Astrocyte of the cerebellum (primary cell): ENCODE measurements at regions not wholly inside any gene's neighbourhood (a gene's known extent, or its start where the extent isn't known, plus 50 kb on each side); places are given as distances from the start of the nearest gene placed in this dataset.
"Not testable (repeated sequence)": the region's sequence is repeated elsewhere in the genome, so short reads cannot be mapped to it uniquely, and the experiment has no call there.

ENCODE experiments used
- DNase-seq: peaks from one replicate; pipeline ENCODE4 v3.0.0-alpha.2; 2011; ENCODE audit warnings: low read depth
- H3K4me3 ChIP-seq: 2 replicates; pipeline ENCODE4 v1.5.1; 2011; ENCODE audit warnings: mild to moderate bottlenecking, low read depth, low read length, moderate library complexity
- CTCF ChIP-seq: IDR thresholded peaks from 2 replicates; pipeline ENCODE4 v1.5.1; 2012; ENCODE audit warnings: low read length, low read depth, moderate library complexity, mild to moderate bottlenecking; ENCODE audit errors: missing control alignments
- in situ Hi-C: cut with HindIII; loops from 2 replicates; pipeline ENCODE4 v1.10.0; 2017; ENCODE audit warnings: low sequenced_read_pairs

GRCh38 chrX:42384956-42385355 lies 393.0 kb downstream of the PPP1R2C start:
- no peak for DNase-seq
- TF ChIP-seq CTCF: no peak
- in situ Hi-C loops: no loop called here
- no peak overlapping the region for H3K4me3 ChIP-seq

- H3K4me3 ChIP-seq: no peak overlapping the region
- DNase-seq: no peak
- TF ChIP-seq CTCF: no peak
- in situ Hi-C loops: no loop called here
These were observed 399.1 kb downstream of the PPP1R2C start for GRCh38 chrX:42378857-42379256.

GRCh38 chrX:42375086-42375485 lies 402.9 kb downstream of the PPP1R2C start:
- no peak for TF ChIP-seq CTCF
- no peak for DNase-seq
- in situ Hi-C loops: no loop called here
- no peak overlapping the region for H3K4me3 ChIP-seq

GRCh38 chrX:42366181-42366580 lies 411.8 kb downstream of the PPP1R2C start:
- TF ChIP-seq CTCF: no peak
- in situ Hi-C loops: no loop called here
- H3K4me3 ChIP-seq: no peak overlapping the region
- DNase-seq: no peak

- TF ChIP-seq CTCF: no peak
- DNase-seq: no peak
- in situ Hi-C loops: no loop called here
- no peak overlapping the region for H3K4me3 ChIP-seq
These were observed 415.7 kb downstream of the PPP1R2C start for GRCh38 chrX:42362219-42362618.

GRCh38 chrX:42342981-42343380 lies 419.6 kb upstream of the CASK start:
- DNase-seq, in situ Hi-C loops, H3K4me3 ChIP-seq: not testable (repeated sequence)
